Islet precursor cell (in vitro differentiated cells): ENCODE measurements at regions not wholly inside any gene's neighbourhood (a gene's known extent, or its start where the extent isn't known, plus 50 kb on each side); places are given as distances from the start of the nearest gene placed in this dataset.
A peak's percentile ranks its signal among the peaks of the same experiment; 100 is the strongest.

ENCODE experiments used
- DNase-seq: peaks from one replicate; pipeline ENCODE4 v3.0.0-alpha.2; 2018

GRCh38 chr18:54772056-54772455, 56.2 kb upstream of the RAB27B start:
- no peak for DNase-seq

- no peak for DNase-seq
Observed at GRCh38 chr18:54774423-54774822, 53.9 kb upstream of the RAB27B start.

GRCh38 chr18:54774981-54775665, 53.2 kb upstream of the RAB27B start:
- DNase-seq = no peak

GRCh38 chr18:54775686-54776085, 52.6 kb upstream of the RAB27B start:
- no peak for DNase-seq

- peak; percentile 84 for DNase-seq
Observed at GRCh38 chr18:54776282-54776977, 51.8 kb upstream of the RAB27B start.

GRCh38 chr18:54777118-54777791, 51.0 kb upstream of the RAB27B start:
- DNase-seq = no peak

- DNase-seq = no peak
Observed at GRCh38 chr18:54777989-54778388, 50.3 kb upstream of the RAB27B start.
